ENCODE measurements at regions not wholly inside any gene's neighbourhood (a gene's known extent, or its start where the extent isn't known, plus 50 kb on each side); places are given as distances from the start of the nearest gene placed in this dataset.

GRCh38 chr2:104023765-104024164 lies 830.1 kb upstream of the POU3F3 start:
- Histone ChIP-seq H3K4me3 (replicated peaks in 1 of 3; ENCODE audit: insufficient read depth in 1 of 3, low read depth in 2 of 3, low read length in 3 of 3) (no peak overlapping the region), H3K4me1 (ENCODE audit: insufficient read depth, low read length) (no peaks in the 10 kb centered on the region), H3K9ac (ENCODE audit: insufficient read depth, low read depth, low read length) (no peak overlapping the region), H3K79me2 (ENCODE audit: insufficient read depth, low read length) (no peaks in the 10 kb centered on the region), H4K20me1 (ENCODE audit: insufficient read depth, low read length) (no peaks in the 10 kb centered on the region), H3K27me3 (ENCODE audit: control insufficient read depth in 1 of 2, insufficient read depth in 2 of 2, low read length in 2 of 2) (peaks cover 0 to 3% of the 10 kb centered on the region in 2 experiments; a peak in 2 of 5 replicates), H3K9me3 (ENCODE audit: low read length) (no peaks in the 10 kb centered on the region), H3K27ac (ENCODE audit: extremely low read length, insufficient read depth, low read length) (no peak overlapping the region), H2AFZ (ENCODE audit: low read length) (no peak overlapping the region), H3K4me2 (ENCODE audit: low read depth, low read length) (no peak overlapping the region), H3K36me3 (replicated peaks in 1 of 2; ENCODE audit: control insufficient read depth in 1 of 2, insufficient read depth in 2 of 2, low read length in 2 of 2) (no peaks in the 10 kb centered on the region)
- DNase-seq (ENCODE audit: low spot score) (no peak), FAIRE-seq (no peak), ATAC-seq (no peak)
- 1% methylated on average over 8 of the region's 8 CpGs for WGBS (ENCODE audit: low lambda C conversion rate)
- CTCF ChIA-PET (ENCODE audit: low intra/inter-chr PET ratio, low total read pairs) = no interaction called here
- POLR2A ChIA-PET = no interaction called here
- no peak for TF ChIP-seq ZNF768 (CRISPR knock-in tag; IDR thresholded peaks at IDR 0.05)
- no peak for TF ChIP-seq SETDB1 (CRISPR knock-in tag; IDR thresholded peaks at IDR 0.05; ENCODE audit: borderline replicate concordance)
- no peak for TF ChIP-seq SAFB2 (CRISPR knock-in tag; IDR thresholded peaks at IDR 0.05; ENCODE audit: borderline replicate concordance, low read depth)
- no peak for TF ChIP-seq SMARCE1 (IDR thresholded peaks at IDR 0.05; ENCODE audit: borderline replicate concordance)
- no peak for TF ChIP-seq PBX2 (CRISPR knock-in tag; IDR thresholded peaks at IDR 0.05)
- no peak for TF ChIP-seq MTF1 (CRISPR knock-in tag; IDR thresholded peaks at IDR 0.05)
- TF ChIP-seq, protein P1, sequence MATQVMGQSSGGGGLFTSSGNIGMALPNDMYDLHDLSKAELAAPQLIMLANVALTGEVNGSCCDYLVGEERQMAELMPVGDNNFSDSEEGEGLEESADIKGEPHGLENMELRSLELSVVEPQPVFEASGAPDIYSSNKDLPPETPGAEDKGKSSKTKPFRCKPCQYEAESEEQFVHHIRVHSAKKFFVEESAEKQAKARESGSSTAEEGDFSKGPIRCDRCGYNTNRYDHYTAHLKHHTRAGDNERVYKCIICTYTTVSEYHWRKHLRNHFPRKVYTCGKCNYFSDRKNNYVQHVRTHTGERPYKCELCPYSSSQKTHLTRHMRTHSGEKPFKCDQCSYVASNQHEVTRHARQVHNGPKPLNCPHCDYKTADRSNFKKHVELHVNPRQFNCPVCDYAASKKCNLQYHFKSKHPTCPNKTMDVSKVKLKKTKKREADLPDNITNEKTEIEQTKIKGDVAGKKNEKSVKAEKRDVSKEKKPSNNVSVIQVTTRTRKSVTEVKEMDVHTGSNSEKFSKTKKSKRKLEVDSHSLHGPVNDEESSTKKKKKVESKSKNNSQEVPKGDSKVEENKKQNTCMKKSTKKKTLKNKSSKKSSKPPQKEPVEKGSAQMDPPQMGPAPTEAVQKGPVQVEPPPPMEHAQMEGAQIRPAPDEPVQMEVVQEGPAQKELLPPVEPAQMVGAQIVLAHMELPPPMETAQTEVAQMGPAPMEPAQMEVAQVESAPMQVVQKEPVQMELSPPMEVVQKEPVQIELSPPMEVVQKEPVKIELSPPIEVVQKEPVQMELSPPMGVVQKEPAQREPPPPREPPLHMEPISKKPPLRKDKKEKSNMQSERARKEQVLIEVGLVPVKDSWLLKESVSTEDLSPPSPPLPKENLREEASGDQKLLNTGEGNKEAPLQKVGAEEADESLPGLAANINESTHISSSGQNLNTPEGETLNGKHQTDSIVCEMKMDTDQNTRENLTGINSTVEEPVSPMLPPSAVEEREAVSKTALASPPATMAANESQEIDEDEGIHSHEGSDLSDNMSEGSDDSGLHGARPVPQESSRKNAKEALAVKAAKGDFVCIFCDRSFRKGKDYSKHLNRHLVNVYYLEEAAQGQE (IDR thresholded peaks at IDR 0.05; ENCODE audit: borderline replicate concordance in 1 of 2, low read depth in 1 of 2, low read length in 2 of 2) = no peak
- TF ChIP-seq ZNF792 (CRISPR knock-in tag; IDR thresholded peaks at IDR 0.05) = no peak
- TF ChIP-seq ZNF788 (CRISPR knock-in tag; IDR thresholded peaks at IDR 0.05; ENCODE audit: borderline replicate concordance) = no peak
- TF ChIP-seq REXO4 (CRISPR knock-in tag; IDR thresholded peaks at IDR 0.05; ENCODE audit: borderline replicate concordance) = no peak
- no peak for TF ChIP-seq ZNF615 (CRISPR knock-in tag; IDR thresholded peaks at IDR 0.05; ENCODE audit: borderline replicate concordance)
- in situ Hi-C loops (cut with HindIII; ENCODE audit: extremely low pct_ligation_motif_present, low pct_unique_long_range_greater_than_20kb) (no loop called here), intact Hi-C loops (cut with micrococcal nuclease; ENCODE audit: unreplicated experiment) (no loop called here)
- no TSS peak for BruUV-seq (replicated peaks)

Data from HepG2 (cell line).